PFSK-1 (cell line): ENCODE measurements at regions not wholly inside any gene's neighbourhood (a gene's known extent, or its start where the extent isn't known, plus 50 kb on each side); places are given as distances from the start of the nearest gene placed in this dataset.

ENCODE experiments used
- POLR2AphosphoS5 ChIP-seq: IDR thresholded peaks from 2 replicates; pipeline ENCODE4 v1.6.1; 2012; ENCODE audit warnings: low read depth, mild to moderate bottlenecking, control low read depth, low read length, moderate library complexity
- REST ChIP-seq, 2 experiments: IDR thresholded peaks; 2 replicates each; pipeline versions ENCODE4 v1.6.1 to v1.8.0; 2011 to 2012; ENCODE audit warnings: low read depth in 2 of 2, low read length in 2 of 2, control low read depth in 1 of 2, inconsistent platforms in 1 of 2, mild to moderate bottlenecking in 1 of 2, moderate library complexity in 1 of 2; ENCODE audit not compliant: insufficient read depth in 1 of 2
- SIN3A ChIP-seq: IDR thresholded peaks from 2 replicates; pipeline ENCODE4 v1.6.1; 2012; ENCODE audit warnings: mild to moderate bottlenecking, low read length, moderate library complexity, borderline replicate concordance; ENCODE audit not compliant: insufficient read depth
- TAF1 ChIP-seq: IDR thresholded peaks from 2 replicates; pipeline ENCODE4 v1.6.1; 2012; ENCODE audit warnings: low read length, control low read depth, borderline replicate concordance; ENCODE audit not compliant: insufficient read depth

- no peak for TF ChIP-seq TAF1
- no peak for TF ChIP-seq POLR2AphosphoS5
- TF ChIP-seq SIN3A, result no peak
- TF ChIP-seq REST (IDR thresholded peaks at IDR 0.05; ENCODE audit: insufficient read depth in 1 of 2, low read depth in 2 of 2, low read length in 2 of 2), result no peak
Measured at GRCh38 chr3:168475704-168476103, 380.0 kb upstream of the GOLIM4 start.
